ENCODE measurements at regions not wholly inside any gene's neighbourhood (a gene's known extent, or its start where the extent isn't known, plus 50 kb on each side); places are given as distances from the start of the nearest gene placed in this dataset.
A peak's percentile ranks its signal among the peaks of the same experiment; 100 is the strongest.

GRCh38 chr15:39471785-39472574 is 108.9 kb upstream of the THBS1 start:
- DNase-seq, result no peak

- peak; percentile 56 for DNase-seq
Measured at GRCh38 chr15:39472621-39473297, 108.1 kb upstream of the THBS1 start.

- DNase-seq, result no peak
Measured at GRCh38 chr15:39473298-39473947, 107.5 kb upstream of the THBS1 start.

- peak; percentile 6 for DNase-seq
Measured at GRCh38 chr15:39474657-39475056, 106.2 kb upstream of the THBS1 start.

- DNase-seq, result no peak
Measured at GRCh38 chr15:39478996-39479395, 101.9 kb upstream of the THBS1 start.

GRCh38 chr15:39479911-39480310 is 101.0 kb upstream of the THBS1 start:
- DNase-seq, result no peak

GRCh38 chr15:39482459-39482858 is 98.4 kb upstream of the THBS1 start:
- DNase-seq, result no peak

GRCh38 chr15:39486621-39487457 is 94.0 kb upstream of the THBS1 start:
- no peak for DNase-seq

GRCh38 chr15:39487458-39487735 is 93.5 kb upstream of the THBS1 start:
- no peak for DNase-seq

- DNase-seq, result no peak
Measured at GRCh38 chr15:39488516-39488915, 92.4 kb upstream of the THBS1 start.

GRCh38 chr15:39488961-39489360 is 91.9 kb upstream of the THBS1 start:
- no peak for DNase-seq

- no peak for DNase-seq
Measured at GRCh38 chr15:39491115-39491885, 89.6 kb upstream of the THBS1 start.

- DNase-seq, result no peak
Measured at GRCh38 chr15:39491886-39492490, 88.9 kb upstream of the THBS1 start.

GRCh38 chr15:39493424-39494067 is 87.3 kb upstream of the THBS1 start:
- no peak for DNase-seq

- no peak for DNase-seq
Measured at GRCh38 chr15:39494462-39494861, 86.4 kb upstream of the THBS1 start.

GRCh38 chr15:39495871-39496840 is 84.7 kb upstream of the THBS1 start:
- no peak for DNase-seq

- DNase-seq, result no peak
Measured at GRCh38 chr15:39497016-39497758, 83.7 kb upstream of the THBS1 start.

GRCh38 chr15:39497759-39498565 is 82.9 kb upstream of the THBS1 start:
- DNase-seq, result no peak

GRCh38 chr15:39498629-39499028 is 82.2 kb upstream of the THBS1 start:
- no peak for DNase-seq

Data from T1000 (cell line).